ENCODE measurements at regions not wholly inside any gene's neighbourhood (a gene's known extent, or its start where the extent isn't known, plus 50 kb on each side); places are given as distances from the start of the nearest gene placed in this dataset.

- TF ChIP-seq, protein P1, sequence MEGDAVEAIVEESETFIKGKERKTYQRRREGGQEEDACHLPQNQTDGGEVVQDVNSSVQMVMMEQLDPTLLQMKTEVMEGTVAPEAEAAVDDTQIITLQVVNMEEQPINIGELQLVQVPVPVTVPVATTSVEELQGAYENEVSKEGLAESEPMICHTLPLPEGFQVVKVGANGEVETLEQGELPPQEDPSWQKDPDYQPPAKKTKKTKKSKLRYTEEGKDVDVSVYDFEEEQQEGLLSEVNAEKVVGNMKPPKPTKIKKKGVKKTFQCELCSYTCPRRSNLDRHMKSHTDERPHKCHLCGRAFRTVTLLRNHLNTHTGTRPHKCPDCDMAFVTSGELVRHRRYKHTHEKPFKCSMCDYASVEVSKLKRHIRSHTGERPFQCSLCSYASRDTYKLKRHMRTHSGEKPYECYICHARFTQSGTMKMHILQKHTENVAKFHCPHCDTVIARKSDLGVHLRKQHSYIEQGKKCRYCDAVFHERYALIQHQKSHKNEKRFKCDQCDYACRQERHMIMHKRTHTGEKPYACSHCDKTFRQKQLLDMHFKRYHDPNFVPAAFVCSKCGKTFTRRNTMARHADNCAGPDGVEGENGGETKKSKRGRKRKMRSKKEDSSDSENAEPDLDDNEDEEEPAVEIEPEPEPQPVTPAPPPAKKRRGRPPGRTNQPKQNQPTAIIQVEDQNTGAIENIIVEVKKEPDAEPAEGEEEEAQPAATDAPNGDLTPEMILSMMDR (IDR thresholded peaks at IDR 0.05) = no peak
- Mint-ChIP-seq H3K4me3 (ENCODE audit: unreplicated experiment) (no peak overlapping the region), H3K9me3 (ENCODE audit: low read depth) (no peaks in the 10 kb centered on the region), H3K27me3 (ENCODE audit: low read depth) (peaks cover 21% of the 10 kb centered on the region), H3K4me1 (ENCODE audit: low read depth) (no peaks in the 10 kb centered on the region), H3K36me3 (ENCODE audit: low read depth) (no peaks in the 10 kb centered on the region), H3K27ac (ENCODE audit: unreplicated experiment) (no peak overlapping the region)
- no peak for DNase-seq (ENCODE audit: low spot score)
Measured at GRCh38 chr14:62251237-62251636, 489.0 kb downstream of the SNAPC1 start.

DNA sequence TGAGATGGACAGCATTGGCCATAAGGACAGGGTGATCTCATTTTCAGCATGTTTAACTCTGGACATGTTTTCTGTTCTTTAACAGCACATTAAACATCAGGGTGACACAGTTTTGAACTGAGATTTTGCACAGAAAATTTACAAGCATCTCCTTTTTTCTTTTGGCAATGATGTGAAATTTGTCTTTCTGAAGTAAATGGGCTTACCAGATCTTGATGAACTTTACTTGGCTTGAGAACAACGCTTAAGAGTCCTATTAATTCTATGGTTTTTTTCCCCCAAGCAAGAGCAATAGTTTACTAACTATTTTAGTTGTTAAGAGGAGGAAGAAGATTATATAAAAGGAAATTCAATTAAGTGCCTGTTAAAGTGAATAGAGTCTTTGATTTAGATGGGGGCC lies 491.0 kb downstream of the SNAPC1 start:
- no peaks in the 10 kb centered on the region for H3K9me3 Mint-ChIP-seq (ENCODE audit: low read depth)
- H3K27me3 Mint-ChIP-seq (ENCODE audit: low read depth) = peaks cover 37% of the 10 kb centered on the region
- TF ChIP-seq, protein P1 (IDR thresholded peaks at IDR 0.05) = no peak
- no peak overlapping the region for H3K4me3 Mint-ChIP-seq (ENCODE audit: unreplicated experiment)
- H3K36me3 Mint-ChIP-seq (ENCODE audit: low read depth) = no peaks in the 10 kb centered on the region
- DNase-seq (ENCODE audit: low spot score) = no peak
- H3K27ac Mint-ChIP-seq (ENCODE audit: unreplicated experiment) = no peak overlapping the region
- no peaks in the 10 kb centered on the region for H3K4me1 Mint-ChIP-seq (ENCODE audit: low read depth)

DNA sequence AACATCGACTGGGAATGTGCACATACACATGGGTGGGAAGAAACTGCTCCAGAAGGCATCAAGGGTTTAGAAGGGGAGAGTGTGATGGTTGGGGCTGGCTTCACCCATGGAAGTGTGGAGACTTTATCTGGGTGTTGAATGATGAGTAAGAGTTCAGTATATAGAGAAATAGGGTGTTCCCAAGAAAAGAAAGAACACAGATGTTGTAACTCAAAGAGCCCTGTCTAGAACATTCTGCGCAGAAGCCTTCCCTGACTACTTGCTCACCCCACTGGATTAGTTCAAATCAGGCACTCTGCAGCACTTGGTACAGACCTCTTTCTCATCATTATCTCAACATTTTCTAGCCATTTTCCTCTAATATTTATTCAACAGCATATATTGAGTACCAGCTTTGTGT lies 491.7 kb downstream of the SNAPC1 start:
- no peaks in the 10 kb centered on the region for H3K9me3 Mint-ChIP-seq (ENCODE audit: low read depth)
- no peak overlapping the region for H3K4me3 Mint-ChIP-seq (ENCODE audit: unreplicated experiment)
- H3K27me3 Mint-ChIP-seq (ENCODE audit: low read depth) = peaks cover 35% of the 10 kb centered on the region
- H3K36me3 Mint-ChIP-seq (ENCODE audit: low read depth) = no peaks in the 10 kb centered on the region
- no peak overlapping the region for H3K27ac Mint-ChIP-seq (ENCODE audit: unreplicated experiment)
- TF ChIP-seq, protein P1 (IDR thresholded peaks at IDR 0.05) = no peak
- DNase-seq (ENCODE audit: low spot score) = no peak
- no peaks in the 10 kb centered on the region for H3K4me1 Mint-ChIP-seq (ENCODE audit: low read depth)

DNA sequence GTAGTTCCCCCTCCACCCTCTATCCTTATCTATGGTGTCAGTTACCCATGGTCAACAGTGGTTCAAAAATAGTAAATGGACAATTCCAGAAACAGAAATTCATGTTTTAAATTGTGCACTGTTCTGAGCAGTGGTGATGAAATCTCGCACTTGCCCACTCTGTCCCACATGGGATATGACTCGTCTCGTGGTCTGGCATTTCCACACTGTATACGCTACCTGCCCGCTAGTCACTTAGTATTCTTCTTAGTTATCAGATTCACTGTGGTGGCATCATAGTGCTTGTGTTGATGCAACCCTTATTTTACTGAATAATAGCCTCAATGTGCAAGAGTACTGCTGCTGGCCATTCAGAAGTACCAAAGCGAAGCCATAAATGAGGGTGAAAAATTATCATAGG lies 507.0 kb downstream of the SNAPC1 start:
- Mint-ChIP-seq H3K27ac (ENCODE audit: unreplicated experiment) (no peak overlapping the region), H3K4me1 (ENCODE audit: low read depth) (no peaks in the 10 kb centered on the region), H3K36me3 (ENCODE audit: low read depth) (no peaks in the 10 kb centered on the region), H3K27me3 (ENCODE audit: low read depth) (peaks cover 28% of the 10 kb centered on the region), H3K9me3 (ENCODE audit: low read depth) (no peaks in the 10 kb centered on the region), H3K4me3 (ENCODE audit: unreplicated experiment) (no peak overlapping the region)
- DNase-seq (ENCODE audit: low spot score) = no peak
- TF ChIP-seq, protein P1 (IDR thresholded peaks at IDR 0.05) = no peak

- Mint-ChIP-seq H3K36me3 (ENCODE audit: low read depth) (no peaks in the 10 kb centered on the region), H3K4me1 (ENCODE audit: low read depth) (no peaks in the 10 kb centered on the region), H3K9me3 (ENCODE audit: low read depth) (no peaks in the 10 kb centered on the region), H3K27ac (ENCODE audit: unreplicated experiment) (no peak overlapping the region), H3K4me3 (ENCODE audit: unreplicated experiment) (no peak overlapping the region), H3K27me3 (ENCODE audit: low read depth) (peaks cover 19% of the 10 kb centered on the region)
- TF ChIP-seq, protein P1 (IDR thresholded peaks at IDR 0.05) = no peak
- no peak for DNase-seq (ENCODE audit: low spot score)
Measured at GRCh38 chr14:62270236-62270635, 508.0 kb downstream of the SNAPC1 start.

All from chondrocyte (in vitro differentiated cells).